Glomerular visceral epithelial cell (primary cell): ENCODE measurements at regions not wholly inside any gene's neighbourhood (a gene's known extent, or its start where the extent isn't known, plus 50 kb on each side); places are given as distances from the start of the nearest gene placed in this dataset.

Source experiments
- DNase-seq: peaks from one replicate; pipeline ENCODE4 v3.0.0-alpha.2; 2016; ENCODE audit errors: extremely low spot score

DNA sequence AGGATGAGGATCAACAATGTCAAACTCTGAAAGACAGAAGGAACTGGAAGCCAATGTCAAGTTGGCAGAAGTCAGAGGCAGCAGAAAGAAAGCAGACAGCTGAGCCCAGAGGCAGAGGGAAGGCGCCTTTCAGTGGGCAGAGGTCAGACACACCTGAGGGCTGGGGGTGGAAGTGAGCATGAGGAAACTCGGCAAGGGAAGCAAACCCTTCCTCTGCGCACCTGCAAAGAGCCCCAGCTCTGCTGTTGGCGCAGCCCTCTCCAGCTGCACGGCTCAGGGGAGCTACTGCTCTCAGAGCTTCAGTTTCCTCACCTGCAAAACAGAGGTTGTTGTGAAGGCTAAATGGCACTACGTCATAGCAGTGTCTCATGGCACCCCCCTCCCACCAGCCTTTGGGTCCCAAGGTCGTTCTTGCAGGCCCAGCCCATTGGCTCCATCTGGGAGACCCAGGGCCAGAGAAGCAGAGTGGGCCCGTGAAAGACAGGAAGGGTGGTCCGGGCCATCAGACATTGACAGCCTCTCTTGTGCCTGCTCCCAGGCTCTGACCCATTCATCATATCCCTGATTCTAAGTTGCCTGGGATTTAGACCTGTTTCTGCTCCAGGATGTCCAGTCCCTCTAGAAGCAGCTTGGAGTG lies 53.3 kb upstream of the SLC6A11 start:
- no peak for DNase-seq

DNA sequence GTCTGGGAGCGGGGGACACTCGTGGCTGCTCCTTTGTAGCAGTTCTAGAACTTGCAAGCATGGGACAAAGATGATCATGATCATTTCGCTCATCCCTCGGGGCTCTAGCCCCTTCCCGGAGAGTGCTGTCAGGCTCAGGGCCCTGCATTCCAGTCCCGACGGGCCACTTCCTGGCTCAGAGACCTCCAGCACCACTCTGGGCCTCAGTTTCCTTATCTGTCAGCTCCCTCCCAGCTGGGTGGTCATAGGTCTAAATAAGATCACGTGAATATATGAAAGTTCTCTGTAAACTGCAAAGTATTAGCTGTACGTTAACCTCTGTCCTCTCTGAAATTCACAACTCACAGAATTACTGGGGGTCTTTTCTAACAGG lies 52.8 kb upstream of the SLC6A11 start:
- no peak for DNase-seq

DNA sequence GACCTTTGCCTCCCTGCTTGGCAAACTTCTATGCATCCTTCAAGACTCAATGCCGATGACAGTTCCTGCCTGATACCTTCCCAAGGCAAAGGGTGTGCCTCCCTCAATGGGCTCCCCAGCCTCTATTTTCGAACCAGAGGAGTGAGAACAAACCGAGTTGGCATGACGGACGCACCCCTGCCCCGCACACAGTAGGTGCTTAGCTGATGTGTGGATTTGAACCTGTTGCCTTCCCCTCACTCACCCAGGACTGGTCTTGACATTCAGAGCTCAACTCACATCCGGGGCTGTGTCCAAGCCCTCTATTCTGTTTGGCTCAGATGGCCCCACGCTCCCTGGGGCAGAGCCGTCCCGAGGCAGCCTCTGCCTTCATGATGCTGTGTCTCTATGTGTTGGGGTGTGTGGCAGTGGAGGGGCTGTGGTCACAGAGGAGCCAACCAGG lies 52.2 kb upstream of the SLC6A11 start:
- no peak for DNase-seq

DNA sequence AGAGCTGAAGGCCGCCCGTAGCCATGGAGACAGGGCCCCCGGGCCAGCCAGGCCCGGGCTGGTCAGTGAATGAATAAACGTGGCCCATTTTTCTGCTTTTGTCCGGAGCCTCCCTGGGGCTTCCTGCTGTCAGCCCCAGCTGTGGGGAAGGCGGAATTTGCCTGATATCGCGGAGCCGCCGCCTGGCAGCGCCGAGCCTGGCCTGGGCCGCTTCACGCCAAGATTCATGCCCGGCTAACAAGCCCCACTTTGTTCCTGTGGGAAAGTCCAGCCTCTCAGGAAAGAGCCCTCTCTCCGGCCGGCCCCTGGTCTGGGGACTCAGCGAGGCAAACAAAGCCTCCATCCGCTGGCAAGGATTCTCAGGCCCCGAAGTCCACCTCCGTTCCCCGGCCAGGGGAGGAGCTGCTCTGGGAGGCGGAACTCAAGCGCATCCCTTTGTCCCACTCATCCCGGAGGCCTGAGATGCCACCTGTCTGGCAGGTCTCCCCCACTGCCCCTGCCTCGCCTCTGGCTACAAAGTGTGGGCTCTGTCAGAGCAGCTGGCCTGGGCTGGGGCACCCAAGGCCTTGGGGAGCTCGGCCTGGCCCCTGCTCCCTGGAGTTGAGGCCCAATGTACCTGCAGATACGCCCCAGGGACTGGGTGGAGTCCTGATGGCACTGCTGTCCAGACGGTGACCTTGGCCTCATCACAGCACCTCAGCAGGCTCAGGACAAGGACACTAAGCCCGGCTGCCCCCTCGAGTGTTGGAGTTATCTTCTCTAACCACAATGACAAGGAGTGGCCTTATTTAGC lies 51.6 kb upstream of the SLC6A11 start:
- no peak for DNase-seq

DNA sequence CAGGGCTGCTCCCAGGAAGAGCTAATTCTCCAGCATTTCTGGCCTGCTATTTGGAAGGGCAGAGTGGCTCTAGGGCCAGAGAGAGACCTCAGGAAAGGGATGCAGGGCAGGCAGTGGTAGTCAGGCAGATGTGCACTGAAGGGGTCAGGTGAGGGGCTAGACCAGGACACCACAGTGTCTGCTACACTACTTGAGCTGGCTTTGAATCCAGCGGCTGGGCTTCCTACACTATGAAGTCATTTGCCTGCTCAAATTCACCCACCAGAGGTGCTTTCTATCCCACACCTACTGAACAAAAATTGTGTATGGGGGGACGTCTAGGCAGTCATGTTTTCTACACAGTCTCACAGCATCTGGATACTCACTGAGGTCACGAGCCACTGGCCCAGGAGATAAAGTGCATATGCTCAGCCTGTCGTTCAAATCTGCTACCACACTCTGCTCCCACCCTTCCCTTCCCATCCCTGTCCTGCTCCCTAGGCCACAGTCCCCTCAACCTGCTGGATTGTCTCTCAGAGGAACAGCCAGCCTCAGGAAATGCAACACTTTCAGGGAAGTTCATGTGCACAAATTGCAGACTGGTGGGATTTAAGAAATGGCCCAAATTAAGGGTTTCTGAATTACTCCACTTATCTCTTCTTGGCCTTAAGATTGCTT lies 49.9 kb upstream of the SLC6A11 start:
- DNase-seq: no peak
